OCI-LY3 (cell line): ENCODE measurements at regions not wholly inside any gene's neighbourhood (a gene's known extent, or its start where the extent isn't known, plus 50 kb on each side); places are given as distances from the start of the nearest gene placed in this dataset.

Experiments
- H2AFZ ChIP-seq: fragments of 200-600, 300-600 bp; shearing (Covaris generic); 2 replicates; pipeline ENCODE4 v1.6.0; 2014; ENCODE audit warnings: antibody characterized with exemption, low read depth, low read length
- H3K27ac ChIP-seq: fragments of 200-600, 300-600 bp; sonication (generic); 2 replicates; pipeline ENCODE4 v1.5.1; 2014; ENCODE audit warnings: mild to moderate bottlenecking, low read length, moderate library complexity, mixed read lengths
- H3K27me3 ChIP-seq: fragments of 200-600, 300-600 bp; sonication (generic); 2 replicates; pipeline ENCODE4 v1.6.1; 2014; ENCODE audit warnings: low read depth, low read length, mixed read lengths
- H3K36me3 ChIP-seq: fragments of 200-600, 300-600 bp; sonication (generic); replicated peaks from 2 replicates; pipeline ENCODE3; 2014; ENCODE audit warnings: low read depth, low read length, mixed read lengths
- H3K4me1 ChIP-seq: fragments of 300-600, 200-600 bp; sonication (generic); 2 replicates; pipeline ENCODE4 v1.6.1; 2014; ENCODE audit warnings: low read length, mixed read lengths
- H3K4me2 ChIP-seq: fragments of 200-600, 300-600 bp; sonication (generic); 2 replicates; pipeline ENCODE4 v1.6.1; 2014; ENCODE audit warnings: low read length, mixed read lengths
- H3K4me3 ChIP-seq: fragments of 300-600, 200-600 bp; sonication (generic); 2 replicates; pipeline ENCODE4 v1.5.1; 2014; ENCODE audit warnings: antibody characterized with exemption, mild to moderate bottlenecking, low read length, moderate library complexity
- H3K79me2 ChIP-seq: fragments of 300-600, 200-600 bp; shearing (Covaris generic); 2 replicates; pipeline ENCODE4 v1.6.1; 2014; ENCODE audit warnings: mild to moderate bottlenecking, low read length, mixed read lengths
- H3K9ac ChIP-seq: fragments of 300-600, 200-600 bp; shearing (Covaris generic); 2 replicates; pipeline ENCODE4 v1.6.0; 2014; ENCODE audit warnings: mild to moderate bottlenecking, low read length, moderate library complexity
- H3K9me3 ChIP-seq: fragments of 200-600, 300-600 bp; shearing (Covaris generic); 2 replicates; pipeline ENCODE4 v1.6.1; 2014; ENCODE audit warnings: low read length, mixed read lengths; ENCODE audit not compliant: insufficient read depth
- H4K20me1 ChIP-seq: fragments of 200-600, 300-600 bp; sonication (generic); 2 replicates; pipeline ENCODE4 v1.6.1; 2016; ENCODE audit warnings: low read length, mixed read lengths; ENCODE audit not compliant: insufficient read depth
- EZH2phosphoT487 ChIP-seq: fragments of 200-600 bp; shearing (Covaris generic); IDR thresholded peaks from 2 replicates; pipeline ENCODE4 v1.6.1; 2018; ENCODE audit warnings: antibody characterized with exemption, mixed run types, low read depth
- TF ChIP-seq, protein P1 (sequence below): fragments of 200-600, 300-600 bp; sonication (generic); IDR thresholded peaks from 2 replicates; pipeline ENCODE4 v1.5.1; 2014; ENCODE audit warnings: antibody characterized with exemption, low read length, low read depth

DNA sequence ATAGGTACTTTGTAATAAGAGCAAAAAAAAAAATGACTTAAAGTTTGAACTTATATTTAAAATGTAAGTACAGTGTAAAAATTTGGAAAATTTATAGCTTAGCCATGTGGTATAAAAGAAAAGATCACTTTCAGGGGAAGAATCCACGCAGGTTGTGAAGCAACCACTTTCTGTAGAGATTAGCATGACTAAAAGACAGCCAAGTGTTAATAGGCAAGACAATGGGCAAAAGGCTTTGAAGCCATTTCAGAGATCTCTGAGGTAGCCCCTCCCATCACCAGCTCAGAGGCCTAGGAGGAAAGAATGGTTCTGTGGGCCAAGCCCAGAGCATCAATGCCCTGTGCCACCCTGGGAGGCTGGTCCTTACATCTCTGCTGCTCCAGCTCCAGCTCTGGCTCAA is 346.3 kb upstream of the CHD1 start:
- Histone ChIP-seq H3K9me3 (no peaks in the 10 kb centered on the region), H3K4me3 (no peak overlapping the region), H3K27me3 (no peaks in the 10 kb centered on the region), H3K79me2 (no peaks in the 10 kb centered on the region), H3K27ac (no peak overlapping the region), H3K36me3 (no peaks in the 10 kb centered on the region), H3K4me2 (no peak overlapping the region), H4K20me1 (no peaks in the 10 kb centered on the region), H2AFZ (no peak overlapping the region), H3K9ac (no peak overlapping the region), H3K4me1 (no peaks in the 10 kb centered on the region)
- TF ChIP-seq EZH2phosphoT487, result no peak
- TF ChIP-seq, protein P1, sequence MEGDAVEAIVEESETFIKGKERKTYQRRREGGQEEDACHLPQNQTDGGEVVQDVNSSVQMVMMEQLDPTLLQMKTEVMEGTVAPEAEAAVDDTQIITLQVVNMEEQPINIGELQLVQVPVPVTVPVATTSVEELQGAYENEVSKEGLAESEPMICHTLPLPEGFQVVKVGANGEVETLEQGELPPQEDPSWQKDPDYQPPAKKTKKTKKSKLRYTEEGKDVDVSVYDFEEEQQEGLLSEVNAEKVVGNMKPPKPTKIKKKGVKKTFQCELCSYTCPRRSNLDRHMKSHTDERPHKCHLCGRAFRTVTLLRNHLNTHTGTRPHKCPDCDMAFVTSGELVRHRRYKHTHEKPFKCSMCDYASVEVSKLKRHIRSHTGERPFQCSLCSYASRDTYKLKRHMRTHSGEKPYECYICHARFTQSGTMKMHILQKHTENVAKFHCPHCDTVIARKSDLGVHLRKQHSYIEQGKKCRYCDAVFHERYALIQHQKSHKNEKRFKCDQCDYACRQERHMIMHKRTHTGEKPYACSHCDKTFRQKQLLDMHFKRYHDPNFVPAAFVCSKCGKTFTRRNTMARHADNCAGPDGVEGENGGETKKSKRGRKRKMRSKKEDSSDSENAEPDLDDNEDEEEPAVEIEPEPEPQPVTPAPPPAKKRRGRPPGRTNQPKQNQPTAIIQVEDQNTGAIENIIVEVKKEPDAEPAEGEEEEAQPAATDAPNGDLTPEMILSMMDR, result no peak

DNA sequence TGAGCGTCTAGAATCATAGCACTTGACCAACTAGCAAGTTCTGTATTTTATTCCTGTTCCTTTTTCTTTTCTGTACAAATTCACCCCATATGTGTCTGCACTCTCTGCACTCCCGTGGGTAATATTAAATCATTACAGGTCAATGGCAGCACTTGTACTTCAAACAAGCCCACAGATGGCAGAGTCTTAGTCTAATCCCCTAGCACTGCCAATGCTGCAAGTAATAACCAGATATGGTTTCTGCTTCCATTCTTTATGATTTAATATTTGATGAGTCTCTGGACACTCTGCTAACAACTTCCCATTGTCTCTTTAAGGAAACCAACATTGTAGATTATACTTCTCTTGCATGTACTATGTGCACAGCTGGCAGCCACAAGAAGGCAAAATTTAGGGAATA is 343.8 kb upstream of the CHD1 start:
- no peaks in the 10 kb centered on the region for H3K27me3 ChIP-seq

GRCh38 chr5:99258819-99259218 is 330.0 kb upstream of the CHD1 start:
- no peak overlapping the region for H3K4me2 ChIP-seq
- H2AFZ ChIP-seq, result no peak overlapping the region
- H3K9ac ChIP-seq, result no peak overlapping the region
- no peak for TF ChIP-seq EZH2phosphoT487
- TF ChIP-seq, protein P1, result no peak
- H4K20me1 ChIP-seq, result no peaks in the 10 kb centered on the region
- no peak overlapping the region for H3K4me3 ChIP-seq
- no peaks in the 10 kb centered on the region for H3K27me3 ChIP-seq
- no peaks in the 10 kb centered on the region for H3K79me2 ChIP-seq
- H3K9me3 ChIP-seq, result no peaks in the 10 kb centered on the region
- H3K36me3 ChIP-seq, result no peaks in the 10 kb centered on the region
- no peak overlapping the region for H3K27ac ChIP-seq
- H3K4me1 ChIP-seq, result no peaks in the 10 kb centered on the region

More for the DNA sequence above, 343.8 kb upstream of the CHD1 start:
- no peak for TF ChIP-seq EZH2phosphoT487
- TF ChIP-seq, protein P1, result no peak
- Histone ChIP-seq H2AFZ (no peak overlapping the region), H3K4me1 (no peaks in the 10 kb centered on the region), H3K9me3 (no peaks in the 10 kb centered on the region), H3K4me2 (no peak overlapping the region), H3K79me2 (no peaks in the 10 kb centered on the region), H3K4me3 (no peak overlapping the region), H4K20me1 (no peaks in the 10 kb centered on the region), H3K9ac (no peak overlapping the region), H3K27ac (no peak overlapping the region), H3K36me3 (no peaks in the 10 kb centered on the region)

DNA sequence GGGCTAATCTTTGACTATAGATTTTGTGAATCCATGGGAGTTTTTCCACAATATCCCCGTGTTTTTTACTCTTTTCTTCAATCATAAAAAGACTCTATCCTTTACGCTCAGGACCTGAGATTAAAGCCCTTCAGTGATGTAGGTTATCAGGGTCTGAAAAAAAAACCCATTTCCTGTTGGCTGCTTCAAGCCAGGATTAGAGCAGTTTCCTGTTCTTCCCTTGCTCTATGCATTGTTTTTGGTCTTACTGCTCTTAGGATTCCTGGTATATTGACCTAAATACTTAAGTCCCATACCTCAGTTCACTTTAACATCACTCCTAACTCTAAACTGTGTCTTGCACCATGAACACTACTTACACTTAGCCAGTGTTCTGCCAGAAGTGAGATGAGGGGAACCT is 319.3 kb upstream of the CHD1 start:
- Histone ChIP-seq H3K27ac (no peak overlapping the region), H3K27me3 (no peaks in the 10 kb centered on the region), H3K9ac (no peak overlapping the region), H4K20me1 (no peaks in the 10 kb centered on the region), H3K9me3 (no peaks in the 10 kb centered on the region), H3K4me2 (no peak overlapping the region), H3K4me1 (no peaks in the 10 kb centered on the region), H3K4me3 (no peak overlapping the region), H3K79me2 (no peaks in the 10 kb centered on the region), H2AFZ (no peak overlapping the region), H3K36me3 (no peaks in the 10 kb centered on the region)
- TF ChIP-seq, protein P1, result no peak
- TF ChIP-seq EZH2phosphoT487, result no peak
